Panc1 (cell line): ENCODE measurements at regions not wholly inside any gene's neighbourhood (a gene's known extent, or its start where the extent isn't known, plus 50 kb on each side); places are given as distances from the start of the nearest gene placed in this dataset.

ENCODE experiments used
- TCF7L2 ChIP-seq: IDR thresholded peaks from 2 replicates; pipeline ENCODE4 v1.6.1; 2011; ENCODE audit warnings: mild to moderate bottlenecking, low read depth, low read length, inconsistent platforms
- TF ChIP-seq, protein P1 (sequence below): fragments of 450-650 bp; IDR thresholded peaks from 2 replicates; pipeline ENCODE4 v1.5.1; 2017; ENCODE audit warnings: mild to moderate bottlenecking

- TF ChIP-seq, protein P1, sequence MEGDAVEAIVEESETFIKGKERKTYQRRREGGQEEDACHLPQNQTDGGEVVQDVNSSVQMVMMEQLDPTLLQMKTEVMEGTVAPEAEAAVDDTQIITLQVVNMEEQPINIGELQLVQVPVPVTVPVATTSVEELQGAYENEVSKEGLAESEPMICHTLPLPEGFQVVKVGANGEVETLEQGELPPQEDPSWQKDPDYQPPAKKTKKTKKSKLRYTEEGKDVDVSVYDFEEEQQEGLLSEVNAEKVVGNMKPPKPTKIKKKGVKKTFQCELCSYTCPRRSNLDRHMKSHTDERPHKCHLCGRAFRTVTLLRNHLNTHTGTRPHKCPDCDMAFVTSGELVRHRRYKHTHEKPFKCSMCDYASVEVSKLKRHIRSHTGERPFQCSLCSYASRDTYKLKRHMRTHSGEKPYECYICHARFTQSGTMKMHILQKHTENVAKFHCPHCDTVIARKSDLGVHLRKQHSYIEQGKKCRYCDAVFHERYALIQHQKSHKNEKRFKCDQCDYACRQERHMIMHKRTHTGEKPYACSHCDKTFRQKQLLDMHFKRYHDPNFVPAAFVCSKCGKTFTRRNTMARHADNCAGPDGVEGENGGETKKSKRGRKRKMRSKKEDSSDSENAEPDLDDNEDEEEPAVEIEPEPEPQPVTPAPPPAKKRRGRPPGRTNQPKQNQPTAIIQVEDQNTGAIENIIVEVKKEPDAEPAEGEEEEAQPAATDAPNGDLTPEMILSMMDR = no peak
- no peak for TF ChIP-seq TCF7L2
Measured at GRCh38 chr10:83343676-83344075, 795.6 kb upstream of the GHITM start.
